OCI-LY3 (cell line): ENCODE measurements at regions not wholly inside any gene's neighbourhood (a gene's known extent, or its start where the extent isn't known, plus 50 kb on each side); places are given as distances from the start of the nearest gene placed in this dataset.
"Not testable (repeated sequence)": the region's sequence is repeated elsewhere in the genome, so short reads cannot be mapped to it uniquely, and the experiment has no call there.

Experiments used
- H2AFZ ChIP-seq: fragments of 200-600, 300-600 bp; shearing (Covaris generic); 2 replicates; pipeline ENCODE4 v1.6.0; 2014; ENCODE audit warnings: antibody characterized with exemption, low read depth, low read length
- H3K27ac ChIP-seq: fragments of 200-600, 300-600 bp; sonication (generic); 2 replicates; pipeline ENCODE4 v1.5.1; 2014; ENCODE audit warnings: mild to moderate bottlenecking, low read length, moderate library complexity, mixed read lengths
- H3K27me3 ChIP-seq: fragments of 200-600, 300-600 bp; sonication (generic); 2 replicates; pipeline ENCODE4 v1.6.1; 2014; ENCODE audit warnings: low read depth, low read length, mixed read lengths
- H3K36me3 ChIP-seq: fragments of 200-600, 300-600 bp; sonication (generic); replicated peaks from 2 replicates; pipeline ENCODE3; 2014; ENCODE audit warnings: low read depth, low read length, mixed read lengths
- H3K4me1 ChIP-seq: fragments of 300-600, 200-600 bp; sonication (generic); 2 replicates; pipeline ENCODE4 v1.6.1; 2014; ENCODE audit warnings: low read length, mixed read lengths
- H3K4me2 ChIP-seq: fragments of 200-600, 300-600 bp; sonication (generic); 2 replicates; pipeline ENCODE4 v1.6.1; 2014; ENCODE audit warnings: low read length, mixed read lengths
- H3K4me3 ChIP-seq: fragments of 300-600, 200-600 bp; sonication (generic); 2 replicates; pipeline ENCODE4 v1.5.1; 2014; ENCODE audit warnings: antibody characterized with exemption, mild to moderate bottlenecking, low read length, moderate library complexity
- H3K79me2 ChIP-seq: fragments of 300-600, 200-600 bp; shearing (Covaris generic); 2 replicates; pipeline ENCODE4 v1.6.1; 2014; ENCODE audit warnings: mild to moderate bottlenecking, low read length, mixed read lengths
- H3K9ac ChIP-seq: fragments of 300-600, 200-600 bp; shearing (Covaris generic); 2 replicates; pipeline ENCODE4 v1.6.0; 2014; ENCODE audit warnings: mild to moderate bottlenecking, low read length, moderate library complexity
- H3K9me3 ChIP-seq: fragments of 200-600, 300-600 bp; shearing (Covaris generic); 2 replicates; pipeline ENCODE4 v1.6.1; 2014; ENCODE audit warnings: low read length, mixed read lengths; ENCODE audit not compliant: insufficient read depth
- H4K20me1 ChIP-seq: fragments of 200-600, 300-600 bp; sonication (generic); 2 replicates; pipeline ENCODE4 v1.6.1; 2016; ENCODE audit warnings: low read length, mixed read lengths; ENCODE audit not compliant: insufficient read depth
- EZH2phosphoT487 ChIP-seq: fragments of 200-600 bp; shearing (Covaris generic); IDR thresholded peaks from 2 replicates; pipeline ENCODE4 v1.6.1; 2018; ENCODE audit warnings: antibody characterized with exemption, mixed run types, low read depth
- TF ChIP-seq, protein P1 (sequence below): fragments of 200-600, 300-600 bp; sonication (generic); IDR thresholded peaks from 2 replicates; pipeline ENCODE4 v1.5.1; 2014; ENCODE audit warnings: antibody characterized with exemption, low read length, low read depth

DNA sequence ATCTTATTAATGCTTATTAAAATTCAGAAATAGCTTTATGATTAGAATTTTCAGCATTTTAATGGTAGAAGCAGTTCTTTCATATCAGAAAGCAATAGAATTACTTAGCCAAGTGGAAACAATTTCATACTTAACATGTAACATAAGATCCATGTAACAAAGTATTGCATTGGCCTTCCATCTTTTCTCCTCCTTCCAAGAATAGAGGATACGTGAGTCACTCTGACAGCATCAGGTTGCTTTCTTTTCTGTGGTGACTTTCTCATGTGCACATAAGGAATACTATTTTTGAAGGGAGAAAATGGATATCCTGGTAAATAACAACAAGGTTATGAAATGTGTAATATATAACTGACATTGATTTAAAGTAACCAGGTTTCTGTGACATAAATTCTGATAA, 272.2 kb downstream of the ANXA1 start:
- Histone ChIP-seq H3K4me1 (no peaks in the 10 kb centered on the region), H4K20me1 (no peaks in the 10 kb centered on the region), H2AFZ (no peak overlapping the region), H3K36me3 (no peaks in the 10 kb centered on the region), H3K79me2 (no peaks in the 10 kb centered on the region), H3K27ac (no peak overlapping the region), H3K27me3 (no peaks in the 10 kb centered on the region), H3K9ac (no peak overlapping the region), H3K4me3 (no peak overlapping the region), H3K4me2 (no peak overlapping the region), H3K9me3 (no peaks in the 10 kb centered on the region)
- no peak for TF ChIP-seq EZH2phosphoT487
- TF ChIP-seq, protein P1, sequence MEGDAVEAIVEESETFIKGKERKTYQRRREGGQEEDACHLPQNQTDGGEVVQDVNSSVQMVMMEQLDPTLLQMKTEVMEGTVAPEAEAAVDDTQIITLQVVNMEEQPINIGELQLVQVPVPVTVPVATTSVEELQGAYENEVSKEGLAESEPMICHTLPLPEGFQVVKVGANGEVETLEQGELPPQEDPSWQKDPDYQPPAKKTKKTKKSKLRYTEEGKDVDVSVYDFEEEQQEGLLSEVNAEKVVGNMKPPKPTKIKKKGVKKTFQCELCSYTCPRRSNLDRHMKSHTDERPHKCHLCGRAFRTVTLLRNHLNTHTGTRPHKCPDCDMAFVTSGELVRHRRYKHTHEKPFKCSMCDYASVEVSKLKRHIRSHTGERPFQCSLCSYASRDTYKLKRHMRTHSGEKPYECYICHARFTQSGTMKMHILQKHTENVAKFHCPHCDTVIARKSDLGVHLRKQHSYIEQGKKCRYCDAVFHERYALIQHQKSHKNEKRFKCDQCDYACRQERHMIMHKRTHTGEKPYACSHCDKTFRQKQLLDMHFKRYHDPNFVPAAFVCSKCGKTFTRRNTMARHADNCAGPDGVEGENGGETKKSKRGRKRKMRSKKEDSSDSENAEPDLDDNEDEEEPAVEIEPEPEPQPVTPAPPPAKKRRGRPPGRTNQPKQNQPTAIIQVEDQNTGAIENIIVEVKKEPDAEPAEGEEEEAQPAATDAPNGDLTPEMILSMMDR = no peak

DNA sequence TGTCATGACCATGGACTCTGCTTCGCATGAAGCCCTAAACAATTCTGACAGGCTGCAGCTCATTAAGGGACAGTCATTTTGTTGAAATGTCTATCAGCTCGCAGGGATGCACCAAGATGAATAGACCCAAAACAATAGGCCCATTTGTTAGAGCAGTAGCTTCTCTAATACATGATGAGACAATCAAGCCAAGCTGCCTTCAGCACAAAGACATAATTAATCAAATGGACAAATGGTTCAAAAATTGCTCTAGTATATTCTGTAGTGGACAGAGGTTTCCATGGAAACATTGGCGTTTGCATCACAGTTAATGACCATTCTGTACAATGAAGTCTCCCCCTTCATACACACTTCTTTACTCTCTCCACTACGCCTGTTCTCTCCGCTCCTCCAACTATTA, 274.6 kb downstream of the ANXA1 start:
- no peak for TF ChIP-seq EZH2phosphoT487
- TF ChIP-seq, protein P1 = no peak
- no peak overlapping the region for H3K4me2 ChIP-seq
- no peaks in the 10 kb centered on the region for H3K4me1 ChIP-seq
- H3K27me3 ChIP-seq = no peaks in the 10 kb centered on the region
- H3K79me2 ChIP-seq = no peaks in the 10 kb centered on the region
- no peak overlapping the region for H3K27ac ChIP-seq
- no peak overlapping the region for H3K9ac ChIP-seq
- no peaks in the 10 kb centered on the region for H3K9me3 ChIP-seq
- H4K20me1 ChIP-seq = no peaks in the 10 kb centered on the region
- no peaks in the 10 kb centered on the region for H3K36me3 ChIP-seq
- no peak overlapping the region for H2AFZ ChIP-seq
- no peak overlapping the region for H3K4me3 ChIP-seq

DNA sequence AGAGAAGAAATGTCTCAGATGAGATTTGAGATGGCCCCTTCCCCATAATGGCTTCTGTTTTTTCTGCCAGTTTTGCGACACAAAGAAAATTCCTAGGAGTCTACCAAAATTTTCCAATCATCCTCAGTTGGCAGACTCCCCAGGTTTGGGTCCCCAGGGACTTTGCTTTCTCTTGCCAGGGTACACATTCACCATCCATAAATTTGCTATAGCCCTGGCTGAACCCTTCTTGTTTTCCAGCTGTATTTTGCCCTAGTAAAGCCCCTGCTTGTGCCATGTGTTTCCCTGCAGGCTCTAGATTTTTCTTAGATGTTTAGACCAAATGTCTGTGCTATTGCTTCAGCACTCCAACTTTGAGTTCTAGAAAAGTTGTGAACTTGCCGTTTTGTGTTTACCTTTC, 283.2 kb downstream of the ANXA1 start:
- Histone ChIP-seq H3K4me1 (peaks cover 40% of the 10 kb centered on the region), H3K36me3 (peaks cover 11% of the 10 kb centered on the region), H3K4me2 (no peak overlapping the region), H4K20me1 (no peaks in the 10 kb centered on the region), H3K27ac (no peak overlapping the region), H2AFZ (no peak overlapping the region), H3K79me2 (no peaks in the 10 kb centered on the region), H3K4me3 (no peak overlapping the region), H3K9ac (no peak overlapping the region), H3K27me3 (no peaks in the 10 kb centered on the region), H3K9me3 (no peaks in the 10 kb centered on the region)
- TF ChIP-seq, protein P1 = no peak
- no peak for TF ChIP-seq EZH2phosphoT487

DNA sequence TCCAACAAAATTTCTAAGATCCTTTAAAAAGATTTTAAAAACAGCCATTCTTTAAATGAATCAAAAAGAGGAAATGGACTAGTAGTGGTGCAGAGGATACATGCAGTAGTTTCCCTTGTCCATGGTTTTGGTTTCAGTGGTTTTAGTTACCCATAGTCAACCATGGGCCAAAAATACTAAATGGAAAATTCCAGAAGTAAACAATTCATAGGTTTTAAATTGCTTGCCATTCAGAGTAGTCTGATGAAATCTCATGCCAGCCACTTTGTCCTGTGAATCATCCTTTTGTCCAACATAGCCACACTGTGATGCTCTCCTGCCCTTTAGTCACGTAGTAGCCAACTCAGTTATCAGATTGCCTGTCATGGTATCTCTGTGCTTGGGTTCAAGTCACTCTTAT, 286.1 kb downstream of the ANXA1 start:
- Histone ChIP-seq H3K4me2 (peak overlapping the region; percentile 58), H2AFZ (no peak overlapping the region)

DNA sequence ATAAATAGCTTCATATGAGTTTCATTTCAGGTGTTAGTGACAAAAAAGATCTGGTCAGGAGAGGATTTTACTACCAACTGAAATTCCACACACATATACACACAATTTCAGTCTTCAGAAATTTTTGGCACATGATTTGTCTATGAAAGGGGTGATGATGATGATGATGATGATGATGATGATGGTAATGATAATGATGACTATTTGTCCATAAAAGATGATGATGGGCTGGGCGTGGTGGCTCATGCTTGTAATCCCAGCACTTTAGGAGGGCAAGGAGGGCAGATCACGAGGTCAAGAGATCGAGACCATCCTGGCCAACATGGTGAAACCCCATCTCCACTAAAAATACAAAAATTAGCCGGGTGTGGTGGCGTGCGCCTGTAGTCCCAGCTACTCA, 288.2 kb downstream of the ANXA1 start:
- H3K79me2 ChIP-seq, H3K9ac ChIP-seq, H4K20me1 ChIP-seq, H3K27me3 ChIP-seq, H2AFZ ChIP-seq, H3K4me3 ChIP-seq, H3K27ac ChIP-seq, H3K4me2 ChIP-seq, H3K9me3 ChIP-seq: not testable (repeated sequence)
- peaks cover 27% of the 10 kb centered on the region for H3K4me1 ChIP-seq
- H3K36me3 ChIP-seq = peaks cover 11% of the 10 kb centered on the region

More for the DNA sequence above, 286.1 kb downstream of the ANXA1 start:
- Histone ChIP-seq H3K9me3 (no peaks in the 10 kb centered on the region), H3K4me1 (peaks cover 40% of the 10 kb centered on the region), H3K36me3 (peaks cover 11% of the 10 kb centered on the region), H3K27ac (peak overlapping the region; percentile 79), H3K4me3 (peak overlapping the region; percentile 23; the same call in 1 of the 2 replicates), H3K27me3 (no peaks in the 10 kb centered on the region), H3K79me2 (no peaks in the 10 kb centered on the region), H4K20me1 (no peaks in the 10 kb centered on the region), H3K9ac (peak overlapping the region; percentile 33; the same call in 1 of the 2 replicates)
- no peak for TF ChIP-seq EZH2phosphoT487
- TF ChIP-seq, protein P1 = no peak
